IMR-90 (cell line): ENCODE measurements at regions not wholly inside any gene's neighbourhood (a gene's known extent, or its start where the extent isn't known, plus 50 kb on each side); places are given as distances from the start of the nearest gene placed in this dataset.

Source experiments
- ATAC-seq: fragments of 200-7000 bp; cut with Tn5 transposase; 2 replicates; pipeline ENCODE4 v1.9.1; 2020; ENCODE audit warnings: low read depth, mild to moderate bottlenecking, moderate library complexity
- BruUV-seq: library from RNA; stranded (reverse); fragments of 400-500 nt; replicated peaks from 2 replicates; lab custom pipeline; 2021; lab: Mats Ljungman, UMichigan
- CTCF ChIA-PET: fragments of 300-600 bp; formaldehyde crosslinking; extraction: SDS; loops from one replicate; lab custom pipeline; 2021; ENCODE audit warnings: antibody characterized with exemption; lab: Yijun Ruan, JAX
- POLR2A ChIA-PET: fragments of 300-600 bp; sonication (Branson Sonifier 250); formaldehyde crosslinking; loops from one replicate; lab custom pipeline; 2022; ENCODE audit warnings: antibody characterized with exemption; ENCODE audit not compliant: unreplicated experiment; lab: Charles Lee
- DNase-seq: peaks from one replicate; pipeline ENCODE4 v3.0.0; 2013
- H2AFZ ChIP-seq: replicated peaks from 2 replicates; pipeline ENCODE3; 2013; ENCODE audit warnings: low read length, mild to moderate bottlenecking; ENCODE audit not compliant: poor library complexity
- H2AK5ac ChIP-seq: 2 replicates; pipeline ENCODE4 v1.6.1; 2013; ENCODE audit warnings: low read depth, low read length, inconsistent platforms
- H2AK9ac ChIP-seq: replicated peaks from 2 replicates; pipeline ENCODE3; 2013; ENCODE audit warnings: mild to moderate bottlenecking, low read depth, low read length, moderate library complexity; ENCODE audit not compliant: poor library complexity
- H2BK120ac ChIP-seq: 2 replicates; pipeline ENCODE4 v1.6.1; 2013; ENCODE audit warnings: low read depth, low read length, inconsistent platforms
- H2BK15ac ChIP-seq: 3 replicates; pipeline ENCODE4 v1.6.1; 2013; ENCODE audit warnings: low read depth, low read length, inconsistent platforms
- H2BK20ac ChIP-seq: 2 replicates; pipeline ENCODE4 v1.6.1; 2013; ENCODE audit warnings: low read depth, mild to moderate bottlenecking, inconsistent platforms, low read length, moderate library complexity
- H2BK5ac ChIP-seq: 2 replicates; pipeline ENCODE4 v1.6.1; 2013; ENCODE audit warnings: mild to moderate bottlenecking, low read depth, low read length, inconsistent platforms; ENCODE audit not compliant: poor library complexity, severe bottlenecking
- H3K14ac ChIP-seq: replicated peaks from 2 replicates; pipeline ENCODE4 v1.6.1; 2013; ENCODE audit warnings: low read depth, low read length, inconsistent platforms
- H3K18ac ChIP-seq: 2 replicates; pipeline ENCODE4 v1.6.1; 2013; ENCODE audit warnings: low read depth, low read length, control low read depth
- H3K23ac ChIP-seq: 2 replicates; pipeline ENCODE4 v1.6.1; 2013; ENCODE audit warnings: low read depth, low read length, inconsistent platforms
- H3K27ac ChIP-seq: 2 replicates; pipeline ENCODE4 v1.5.1; 2013; ENCODE audit warnings: mild to moderate bottlenecking, control low read depth, low read length; ENCODE audit not compliant: insufficient read depth
- H3K27me3 ChIP-seq: 2 replicates; pipeline ENCODE4 v1.6.1; 2013; ENCODE audit warnings: low read length; ENCODE audit not compliant: control insufficient read depth, insufficient read depth
- H3K36me3 ChIP-seq: 2 replicates; pipeline ENCODE4 v1.6.1; 2013; ENCODE audit warnings: low read length, mixed read lengths; ENCODE audit not compliant: control insufficient read depth, insufficient read depth
- H3K4ac ChIP-seq: 2 replicates; pipeline ENCODE4 v1.6.1; 2013; ENCODE audit warnings: low read depth, low read length, inconsistent platforms
- H3K4me1 ChIP-seq: 2 replicates; pipeline ENCODE4 v1.6.1; 2013; ENCODE audit warnings: low read length, mixed read lengths; ENCODE audit not compliant: control insufficient read depth, insufficient read depth
- H3K4me2 ChIP-seq: 2 replicates; pipeline ENCODE4 v1.6.1; 2013; ENCODE audit warnings: low read depth, mild to moderate bottlenecking, control low read depth, low read length, moderate library complexity
- H3K4me3 ChIP-seq: 2 replicates; pipeline ENCODE4 v1.5.1; 2013; ENCODE audit warnings: low read depth, mild to moderate bottlenecking, control low read depth, low read length, moderate library complexity; ENCODE audit not compliant: insufficient read depth
- H3K56ac ChIP-seq: 2 replicates; pipeline ENCODE4 v1.6.1; 2013; ENCODE audit warnings: low read length, inconsistent platforms; ENCODE audit not compliant: insufficient read depth; ENCODE audit errors: extremely low read depth
- H3K79me1 ChIP-seq, 2 experiments: 2 replicates each; pipeline ENCODE4 v1.6.1; 2013; ENCODE audit warnings: low read length in 2 of 2, inconsistent platforms in 1 of 2, low read depth in 1 of 2
- H3K9ac ChIP-seq: 2 replicates; pipeline ENCODE4 v1.6.1; 2013; ENCODE audit warnings: low read depth, low read length, control low read depth
- H3K9me1 ChIP-seq: 2 replicates; pipeline ENCODE4 v1.6.1; 2013; ENCODE audit warnings: low read length, inconsistent platforms; ENCODE audit not compliant: insufficient read depth
- H3K9me3 ChIP-seq: 2 replicates; pipeline ENCODE4 v1.6.1; 2013; ENCODE audit warnings: low read length; ENCODE audit not compliant: control insufficient read depth, insufficient read depth
- H4K20me1 ChIP-seq: 2 replicates; pipeline ENCODE4 v1.6.1; 2013; ENCODE audit warnings: low read length, inconsistent platforms; ENCODE audit not compliant: insufficient read depth
- H4K5ac ChIP-seq: 2 replicates; pipeline ENCODE4 v1.6.1; 2013; ENCODE audit warnings: mild to moderate bottlenecking, low read depth, low read length, control low read depth
- H4K8ac ChIP-seq, 2 experiments: 2 replicates each; pipeline ENCODE4 v1.6.1; 2013; ENCODE audit warnings: low read depth in 2 of 2, low read length in 2 of 2, control low read depth in 1 of 2, inconsistent platforms in 1 of 2
- H4K91ac ChIP-seq: 2 replicates; pipeline ENCODE4 v1.6.1; 2013; ENCODE audit warnings: low read depth, low read length, inconsistent platforms; ENCODE audit not compliant: insufficient read depth
- RAD21 ChIP-seq: IDR thresholded peaks from 2 replicates; pipeline ENCODE4 v1.6.1; 2012; ENCODE audit warnings: low read length, improper control_type of control experiment
- SMC3 ChIP-seq: fragments of 150-350 bp; IDR thresholded peaks from 2 replicates; pipeline ENCODE4 v1.6.1; 2016; ENCODE audit warnings: low read depth, mild to moderate bottlenecking, antibody characterized with exemption, low read length, moderate library complexity
- WGBS, 2 experiments: methylation state at CpG; one replicate each; pipeline versions ENCODE4 v1.1.5 to v1.1.7; 2013; ENCODE audit warnings: missing lambda C conversion rate in 2 of 2; ENCODE audit not compliant: insufficient read length in 1 of 2; ENCODE audit errors: extremely low coverage in 2 of 2; 5-methylcytosine and 5-hydroxymethylcytosine counted together
- dilution Hi-C: fragments of 300-500 bp; cut with HindIII; formaldehyde crosslinking; loops from one replicate; pipeline ENCODE4 v1.14.3; 2018; ENCODE audit warnings: low sequenced_read_pairs; ENCODE audit not compliant: unreplicated experiment
- in situ Hi-C: fragments of 300-500 bp; cut with MboI; formaldehyde crosslinking; loops from 3 replicates; pipeline ENCODE4 v1.14.3; 2019; ENCODE audit warnings: low sequenced_read_pairs, inconsistent platforms, mixed read lengths
- intact Hi-C: fragments of 100-400 bp; cut with micrococcal nuclease; formaldehyde crosslinking; loops from 2 replicates; pipeline ENCODE4 v1.10.0; 2022
- TF ChIP-seq, protein P1 (sequence below): fragments of 150-350 bp; IDR thresholded peaks from 2 replicates; pipeline ENCODE4 v1.6.1; 2017; ENCODE audit warnings: mild to moderate bottlenecking, antibody characterized with exemption, low read length, low read depth
- TF ChIP-seq, protein P2 (sequence below): conservative IDR thresholded peaks from 2 replicates; pipeline ENCODE4 v1.5.1; 2012; ENCODE audit warnings: mild to moderate bottlenecking, low read depth, low read length, improper control_type of control experiment

DNA sequence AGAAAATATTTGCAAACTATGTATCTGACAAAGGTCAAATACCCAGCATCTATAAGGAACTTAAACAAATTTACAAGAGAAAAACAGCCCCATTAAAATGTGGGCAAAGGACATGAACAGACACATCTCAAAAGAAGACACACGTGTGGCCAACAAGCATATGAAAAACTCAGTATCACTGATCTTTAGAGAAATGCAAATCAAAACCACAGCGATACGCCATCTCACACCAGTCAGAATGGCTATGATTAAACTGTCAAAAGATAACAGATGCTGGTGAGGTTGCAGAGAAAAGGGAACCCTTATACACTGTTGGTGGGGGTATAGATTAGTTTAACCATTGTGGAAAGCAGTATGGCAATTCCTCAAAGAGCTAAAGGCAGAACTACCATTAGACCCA is 64.3 kb upstream of the RBMS1 start:
- Histone ChIP-seq H3K27me3 (no peaks in the 10 kb centered on the region), H2BK5ac (no peak overlapping the region), H2AFZ (no peak overlapping the region), H3K4me3 (no peak overlapping the region), H2AK5ac (no peak overlapping the region), H3K18ac (no peak overlapping the region), H4K91ac (no peak overlapping the region), H3K56ac (no peak overlapping the region), H4K8ac (no peak overlapping the region), H3K4ac (no peak overlapping the region), H2AK9ac (no peak overlapping the region), H3K9me1 (no peaks in the 10 kb centered on the region), H2BK20ac (no peak overlapping the region), H3K23ac (no peak overlapping the region), H3K14ac (no peak overlapping the region), H3K79me1 (no peaks in the 10 kb centered on the region), H4K5ac (no peak overlapping the region), H4K20me1 (no peaks in the 10 kb centered on the region), H3K27ac (no peak overlapping the region), H2BK15ac (no peak overlapping the region), H3K9ac (no peak overlapping the region), H3K4me2 (no peak overlapping the region), H2BK120ac (no peak overlapping the region), H3K36me3 (no peaks in the 10 kb centered on the region), H3K4me1 (peaks cover 2% of the 10 kb centered on the region; the same call in 1 of the 2 replicates), H3K9me3 (no peaks in the 10 kb centered on the region)
- intact Hi-C loops (no loop called here), in situ Hi-C loops (no loop called here), dilution Hi-C loops (no loop called here)
- CTCF ChIA-PET, result no interaction called here
- POLR2A ChIA-PET, result no interaction called here
- DNase-seq, result no peak
- TF ChIP-seq, protein P1, sequence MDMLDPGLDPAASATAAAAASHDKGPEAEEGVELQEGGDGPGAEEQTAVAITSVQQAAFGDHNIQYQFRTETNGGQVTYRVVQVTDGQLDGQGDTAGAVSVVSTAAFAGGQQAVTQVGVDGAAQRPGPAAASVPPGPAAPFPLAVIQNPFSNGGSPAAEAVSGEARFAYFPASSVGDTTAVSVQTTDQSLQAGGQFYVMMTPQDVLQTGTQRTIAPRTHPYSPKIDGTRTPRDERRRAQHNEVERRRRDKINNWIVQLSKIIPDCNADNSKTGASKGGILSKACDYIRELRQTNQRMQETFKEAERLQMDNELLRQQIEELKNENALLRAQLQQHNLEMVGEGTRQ, result no peak
- TF ChIP-seq, protein P2, sequence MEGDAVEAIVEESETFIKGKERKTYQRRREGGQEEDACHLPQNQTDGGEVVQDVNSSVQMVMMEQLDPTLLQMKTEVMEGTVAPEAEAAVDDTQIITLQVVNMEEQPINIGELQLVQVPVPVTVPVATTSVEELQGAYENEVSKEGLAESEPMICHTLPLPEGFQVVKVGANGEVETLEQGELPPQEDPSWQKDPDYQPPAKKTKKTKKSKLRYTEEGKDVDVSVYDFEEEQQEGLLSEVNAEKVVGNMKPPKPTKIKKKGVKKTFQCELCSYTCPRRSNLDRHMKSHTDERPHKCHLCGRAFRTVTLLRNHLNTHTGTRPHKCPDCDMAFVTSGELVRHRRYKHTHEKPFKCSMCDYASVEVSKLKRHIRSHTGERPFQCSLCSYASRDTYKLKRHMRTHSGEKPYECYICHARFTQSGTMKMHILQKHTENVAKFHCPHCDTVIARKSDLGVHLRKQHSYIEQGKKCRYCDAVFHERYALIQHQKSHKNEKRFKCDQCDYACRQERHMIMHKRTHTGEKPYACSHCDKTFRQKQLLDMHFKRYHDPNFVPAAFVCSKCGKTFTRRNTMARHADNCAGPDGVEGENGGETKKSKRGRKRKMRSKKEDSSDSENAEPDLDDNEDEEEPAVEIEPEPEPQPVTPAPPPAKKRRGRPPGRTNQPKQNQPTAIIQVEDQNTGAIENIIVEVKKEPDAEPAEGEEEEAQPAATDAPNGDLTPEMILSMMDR, result no peak
- no peak for TF ChIP-seq RAD21
- TF ChIP-seq SMC3, result no peak
- no TSS peak for BruUV-seq
- no peak for ATAC-seq
- no CpG with 5 or more reads among the region's 3 CpGs for WGBS, 2 experiments
